NOMO-1 treated with DMSO at 0.1 percent for 48 hours (cell line): ENCODE measurements at regions not wholly inside any gene's neighbourhood (a gene's known extent, or its start where the extent isn't known, plus 50 kb on each side); places are given as distances from the start of the nearest gene placed in this dataset.

Source experiments
- DNase-seq: peaks from one replicate; lab custom pipeline; 2025; ENCODE audit not compliant: unreplicated experiment; lab: John Stamatoyannopoulos, UW

GRCh38 chr4:1479454-1479853, 73.2 kb upstream of the NKX1-1 start:
- no peak for DNase-seq

GRCh38 chr4:1478766-1479355, 72.6 kb upstream of the NKX1-1 start:
- DNase-seq: no peak

GRCh38 chr4:1477045-1477840, 71.0 kb upstream of the NKX1-1 start:
- DNase-seq: no peak

GRCh38 chr4:1476140-1476513, 69.9 kb upstream of the NKX1-1 start:
- no peak for DNase-seq

GRCh38 chr4:1475277-1476139, 69.3 kb upstream of the NKX1-1 start:
- DNase-seq: no peak

GRCh38 chr4:1474126-1475090, 68.2 kb upstream of the NKX1-1 start:
- no peak for DNase-seq

GRCh38 chr4:1473718-1474117, 67.5 kb upstream of the NKX1-1 start:
- DNase-seq: no peak

- DNase-seq: no peak
Observed at GRCh38 chr4:1472911-1473518, 66.8 kb upstream of the NKX1-1 start.

- DNase-seq: no peak
Observed at GRCh38 chr4:1472148-1472797, 66.0 kb upstream of the NKX1-1 start.

GRCh38 chr4:1471443-1472147, 65.4 kb upstream of the NKX1-1 start:
- DNase-seq: no peak

- DNase-seq: no peak
Observed at GRCh38 chr4:1470816-1471442, 64.7 kb upstream of the NKX1-1 start.

GRCh38 chr4:1470393-1470670, 64.1 kb upstream of the NKX1-1 start:
- DNase-seq: no peak

GRCh38 chr4:1469607-1470392, 63.6 kb upstream of the NKX1-1 start:
- DNase-seq: no peak

GRCh38 chr4:1469043-1469442, 62.8 kb upstream of the NKX1-1 start:
- no peak for DNase-seq

GRCh38 chr4:1467581-1468458, 61.6 kb upstream of the NKX1-1 start:
- DNase-seq: no peak

GRCh38 chr4:1466863-1467165, 60.6 kb upstream of the NKX1-1 start:
- no peak for DNase-seq
